HepG2 (cell line): ENCODE measurements at regions not wholly inside any gene's neighbourhood (a gene's known extent, or its start where the extent isn't known, plus 50 kb on each side); places are given as distances from the start of the nearest gene placed in this dataset.

ENCODE experiments used
- ARHGAP35 ChIP-seq: sonication (generic); formaldehyde crosslinking; IDR thresholded peaks from 2 replicates; pipeline ENCODE4 v1.9.0; 2022; ENCODE audit warnings: mild to moderate bottlenecking, inconsistent platforms, moderate library complexity, missing genetic modification reagents, borderline replicate concordance
- HNRNPK ChIP-seq: fragments of 200-400 bp; formaldehyde crosslinking; IDR thresholded peaks from 2 replicates; pipeline ENCODE4 v1.6.1; 2018; ENCODE audit warnings: low read length, low read depth, moderate library complexity, mild to moderate bottlenecking; ENCODE audit not compliant: poor library complexity, severe bottlenecking
- HNRNPLL ChIP-seq: fragments of 200-400 bp; formaldehyde crosslinking; IDR thresholded peaks from 2 replicates; pipeline ENCODE4 v1.6.1; 2017; ENCODE audit warnings: mild to moderate bottlenecking, low read depth, low read length; ENCODE audit not compliant: poor library complexity, severe bottlenecking
- MTF1 ChIP-seq: sonication (generic); formaldehyde crosslinking; IDR thresholded peaks from 2 replicates; pipeline ENCODE4 v1.5.0; 2020; ENCODE audit warnings: missing genetic modification reagents
- NFIC ChIP-seq: IDR thresholded peaks from 2 replicates; pipeline ENCODE4 v1.6.1; 2012; ENCODE audit warnings: mild to moderate bottlenecking, low read length, inconsistent platforms
- NR1H2 ChIP-seq: sonication (generic); formaldehyde crosslinking; IDR thresholded peaks from 2 replicates; pipeline ENCODE4 v1.8.1; 2022; ENCODE audit warnings: low read depth, missing genetic modification reagents, borderline replicate concordance
- UBTF ChIP-seq: sonication (generic); formaldehyde crosslinking; IDR thresholded peaks from 2 replicates; pipeline ENCODE4 v1.4.0; 2020; ENCODE audit warnings: mild to moderate bottlenecking, missing genetic modification reagents
- ZMYM2 ChIP-seq: sonication (generic); formaldehyde crosslinking; IDR thresholded peaks from 2 replicates; pipeline ENCODE4 v1.8.0; 2022; ENCODE audit warnings: mild to moderate bottlenecking, missing genetic modification reagents
- ZNF383 ChIP-seq: sonication (generic); formaldehyde crosslinking; IDR thresholded peaks from 2 replicates; pipeline ENCODE4 v1.4.0; 2020; ENCODE audit warnings: missing genetic modification reagents, mild to moderate bottlenecking, borderline replicate concordance
- TF ChIP-seq, protein P1 (sequence below): sonication (generic); formaldehyde crosslinking; IDR thresholded peaks from 2 replicates; pipeline ENCODE4 v1.5.1; 2020; ENCODE audit warnings: mild to moderate bottlenecking, missing genetic modification reagents, moderate library complexity

DNA sequence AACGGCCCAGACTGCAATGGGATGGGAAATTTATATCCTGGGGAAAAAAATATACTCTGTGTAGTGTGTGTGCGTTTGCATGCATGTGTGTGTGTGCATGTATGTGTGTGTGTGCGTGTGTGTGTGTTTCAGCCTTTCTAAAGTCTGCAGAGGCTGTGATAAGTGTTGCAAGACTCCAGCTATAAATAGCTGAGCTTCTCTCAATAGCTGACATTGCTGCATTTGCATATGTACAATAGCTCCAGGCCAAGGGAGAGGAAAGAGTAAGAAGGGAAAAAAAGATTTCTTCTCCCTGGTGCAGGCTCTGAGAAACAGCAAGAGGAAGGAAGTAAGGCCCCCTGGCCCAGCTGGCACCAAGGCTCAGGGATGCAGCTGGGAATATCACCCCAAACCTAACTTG, 483.0 kb downstream of the MN1 start:
- TF ChIP-seq HNRNPK (no peak), ARHGAP35 (CRISPR knock-in tag) (no peak), ZNF383 (CRISPR knock-in tag) (no peak), NFIC (no peak), ZMYM2 (CRISPR knock-in tag) (no peak), UBTF (CRISPR knock-in tag) (no peak), MTF1 (no peak), NR1H2 (no peak), HNRNPLL (no peak)
- TF ChIP-seq, protein P1, sequence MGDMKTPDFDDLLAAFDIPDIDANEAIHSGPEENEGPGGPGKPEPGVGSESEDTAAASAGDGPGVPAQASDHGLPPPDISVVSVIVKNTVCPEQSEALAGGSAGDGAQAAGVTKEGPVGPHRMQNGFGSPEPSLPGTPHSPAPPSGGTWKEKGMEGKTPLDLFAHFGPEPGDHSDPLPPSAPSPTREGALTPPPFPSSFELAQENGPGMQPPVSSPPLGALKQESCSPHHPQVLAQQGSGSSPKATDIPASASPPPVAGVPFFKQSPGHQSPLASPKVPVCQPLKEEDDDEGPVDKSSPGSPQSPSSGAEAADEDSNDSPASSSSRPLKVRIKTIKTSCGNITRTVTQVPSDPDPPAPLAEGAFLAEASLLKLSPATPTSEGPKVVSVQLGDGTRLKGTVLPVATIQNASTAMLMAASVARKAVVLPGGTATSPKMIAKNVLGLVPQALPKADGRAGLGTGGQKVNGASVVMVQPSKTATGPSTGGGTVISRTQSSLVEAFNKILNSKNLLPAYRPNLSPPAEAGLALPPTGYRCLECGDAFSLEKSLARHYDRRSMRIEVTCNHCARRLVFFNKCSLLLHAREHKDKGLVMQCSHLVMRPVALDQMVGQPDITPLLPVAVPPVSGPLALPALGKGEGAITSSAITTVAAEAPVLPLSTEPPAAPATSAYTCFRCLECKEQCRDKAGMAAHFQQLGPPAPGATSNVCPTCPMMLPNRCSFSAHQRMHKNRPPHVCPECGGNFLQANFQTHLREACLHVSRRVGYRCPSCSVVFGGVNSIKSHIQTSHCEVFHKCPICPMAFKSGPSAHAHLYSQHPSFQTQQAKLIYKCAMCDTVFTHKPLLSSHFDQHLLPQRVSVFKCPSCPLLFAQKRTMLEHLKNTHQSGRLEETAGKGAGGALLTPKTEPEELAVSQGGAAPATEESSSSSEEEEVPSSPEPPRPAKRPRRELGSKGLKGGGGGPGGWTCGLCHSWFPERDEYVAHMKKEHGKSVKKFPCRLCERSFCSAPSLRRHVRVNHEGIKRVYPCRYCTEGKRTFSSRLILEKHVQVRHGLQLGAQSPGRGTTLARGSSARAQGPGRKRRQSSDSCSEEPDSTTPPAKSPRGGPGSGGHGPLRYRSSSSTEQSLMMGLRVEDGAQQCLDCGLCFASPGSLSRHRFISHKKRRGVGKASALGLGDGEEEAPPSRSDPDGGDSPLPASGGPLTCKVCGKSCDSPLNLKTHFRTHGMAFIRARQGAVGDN: no peak
